ENCODE measurements at regions not wholly inside any gene's neighbourhood (a gene's known extent, or its start where the extent isn't known, plus 50 kb on each side); places are given as distances from the start of the nearest gene placed in this dataset.
A peak's percentile ranks its signal among the peaks of the same experiment; 100 is the strongest.
"Not testable (repeated sequence)": the region's sequence is repeated elsewhere in the genome, so short reads cannot be mapped to it uniquely, and the experiment has no call there.

GRCh38 chr3:10657339-10657738 is 152.0 kb upstream of the ATP2B2 start:
- peak; percentile 22 for DNase-seq (ENCODE audit: low spot score)

- DNase-seq (ENCODE audit: low spot score) = no peak
Measured at GRCh38 chr3:10665592-10665991, 150.4 kb upstream of the SLC6A11 start.

- DNase-seq (ENCODE audit: low spot score) = peak; percentile 64
Measured at GRCh38 chr3:10666621-10667020, 149.4 kb upstream of the SLC6A11 start.

- no peak for DNase-seq (ENCODE audit: low spot score)
Measured at GRCh38 chr3:10667269-10667668, 148.8 kb upstream of the SLC6A11 start.

- DNase-seq (ENCODE audit: low spot score) = no peak
Measured at GRCh38 chr3:10667901-10668476, 148.0 kb upstream of the SLC6A11 start.

GRCh38 chr3:10669490-10670048 is 146.5 kb upstream of the SLC6A11 start:
- no peak for DNase-seq (ENCODE audit: low spot score)

- DNase-seq (ENCODE audit: low spot score) = no peak
Measured at GRCh38 chr3:10672422-10672821, 143.6 kb upstream of the SLC6A11 start.

- no peak for DNase-seq (ENCODE audit: low spot score)
Measured at GRCh38 chr3:10674578-10674977, 141.4 kb upstream of the SLC6A11 start.

- DNase-seq (ENCODE audit: low spot score) = no peak
Measured at GRCh38 chr3:10676905-10677304, 139.1 kb upstream of the SLC6A11 start.

- no peak for DNase-seq (ENCODE audit: low spot score)
Measured at GRCh38 chr3:10678796-10679376, 137.1 kb upstream of the SLC6A11 start.

- DNase-seq (ENCODE audit: low spot score) = no peak
Measured at GRCh38 chr3:10680796-10681195, 135.2 kb upstream of the SLC6A11 start.

GRCh38 chr3:10682692-10683091 is 133.3 kb upstream of the SLC6A11 start:
- no peak for DNase-seq (ENCODE audit: low spot score)

GRCh38 chr3:10683106-10683505 is 132.9 kb upstream of the SLC6A11 start:
- no peak for DNase-seq (ENCODE audit: low spot score)

- DNase-seq (ENCODE audit: low spot score) = no peak
Measured at GRCh38 chr3:10688126-10688525, 127.9 kb upstream of the SLC6A11 start.

- DNase-seq (ENCODE audit: low spot score) = no peak
Measured at GRCh38 chr3:10688548-10689172, 127.4 kb upstream of the SLC6A11 start.

GRCh38 chr3:10692039-10692622 is 123.9 kb upstream of the SLC6A11 start:
- no peak for DNase-seq (ENCODE audit: low spot score)

GRCh38 chr3:10693457-10693856 is 122.6 kb upstream of the SLC6A11 start:
- no peak for DNase-seq (ENCODE audit: low spot score)

GRCh38 chr3:10694179-10694578 is 121.8 kb upstream of the SLC6A11 start:
- DNase-seq (ENCODE audit: low spot score) = no peak

- not testable (repeated sequence) for DNase-seq (ENCODE audit: low spot score)
Measured at GRCh38 chr3:10695186-10695585, 120.8 kb upstream of the SLC6A11 start.

GRCh38 chr3:10695595-10696285 is 120.3 kb upstream of the SLC6A11 start:
- no peak for DNase-seq (ENCODE audit: low spot score)

- DNase-seq (ENCODE audit: low spot score) = no peak
Measured at GRCh38 chr3:10697918-10698317, 118.1 kb upstream of the SLC6A11 start.

GRCh38 chr3:10700821-10701220 is 115.2 kb upstream of the SLC6A11 start:
- DNase-seq (ENCODE audit: low spot score) = no peak
